OCI-LY7 (cell line): ENCODE measurements at regions not wholly inside any gene's neighbourhood (a gene's known extent, or its start where the extent isn't known, plus 50 kb on each side); places are given as distances from the start of the nearest gene placed in this dataset.

ENCODE experiments used
- BruUV-seq: library from RNA; stranded (reverse); fragments of 400-500 nt; replicated peaks from 2 replicates; lab custom pipeline; 2021; lab: Mats Ljungman, UMichigan
- CTCF ChIA-PET: fragments of 300-600 bp; sonication (Branson Sonifier 250); formaldehyde crosslinking; loops from one replicate; lab custom pipeline; 2022; ENCODE audit warnings: antibody characterized with exemption; ENCODE audit not compliant: unreplicated experiment; lab: Charles Lee
- POLR2A ChIA-PET: fragments of 300-600 bp; sonication (Branson Sonifier 250); formaldehyde crosslinking; loops from one replicate; lab custom pipeline; 2022; ENCODE audit warnings: antibody characterized with exemption; lab: Charles Lee
- DNase-seq: peaks from one replicate; pipeline ENCODE4 v3.0.0-alpha.2; 2015; ENCODE audit warnings: low spot score
- H2AFZ ChIP-seq: fragments of 200-600 bp; sonication (generic), shearing (Covaris generic); 2 replicates; pipeline ENCODE4 v1.6.1; 2014; ENCODE audit warnings: mild to moderate bottlenecking, antibody characterized with exemption, low read length, moderate library complexity
- H3K27ac ChIP-seq: fragments of 200-600 bp; sonication (generic); 2 replicates; pipeline ENCODE4 v1.5.1; 2014; ENCODE audit warnings: mixed run types, low read depth, mild to moderate bottlenecking, moderate library complexity, low read length, inconsistent platforms; ENCODE audit not compliant: poor library complexity, severe bottlenecking
- H3K36me3 ChIP-seq: fragments of 200-600 bp; sonication (generic); 2 replicates; pipeline ENCODE4 v1.6.1; 2014; ENCODE audit warnings: mild to moderate bottlenecking, antibody characterized with exemption, low read length, moderate library complexity, mixed read lengths; ENCODE audit not compliant: insufficient read depth
- H3K4me1 ChIP-seq: fragments of 200-600 bp; sonication (generic); 2 replicates; pipeline ENCODE4 v1.5.1; 2014; ENCODE audit warnings: mild to moderate bottlenecking, low read length; ENCODE audit not compliant: insufficient read depth, poor library complexity, severe bottlenecking
- H3K4me2 ChIP-seq: fragments of 200-600 bp; sonication (generic); 2 replicates; pipeline ENCODE4 v1.6.1; 2014; ENCODE audit warnings: mild to moderate bottlenecking, low read length
- H3K4me3 ChIP-seq: fragments of 200-600 bp; sonication (generic); 2 replicates; pipeline ENCODE4 v1.5.1; 2014; ENCODE audit warnings: mild to moderate bottlenecking, low read depth, low read length; ENCODE audit not compliant: poor library complexity, severe bottlenecking
- H3K79me2 ChIP-seq: fragments of 200-600 bp; sonication (generic); 2 replicates; pipeline ENCODE4 v1.6.1; 2016; ENCODE audit warnings: low read depth, mild to moderate bottlenecking, low read length, moderate library complexity, mixed read lengths; ENCODE audit not compliant: insufficient read depth
- H3K9me2 ChIP-seq: fragments of 200-600 bp; sonication (generic); 2 replicates; pipeline ENCODE4 v1.6.1; 2016; ENCODE audit warnings: mild to moderate bottlenecking, low read length, mixed read lengths; ENCODE audit not compliant: insufficient read depth
- H3K9me3 ChIP-seq: fragments of 200-600 bp; sonication (generic); 2 replicates; pipeline ENCODE4 v1.6.1; 2014; ENCODE audit warnings: mild to moderate bottlenecking, mixed run types, low read length, mixed read lengths
- H4K20me1 ChIP-seq: fragments of 200-600 bp; sonication (generic); 2 replicates; pipeline ENCODE4 v1.6.1; 2014; ENCODE audit warnings: mild to moderate bottlenecking, antibody characterized with exemption, low read length, moderate library complexity, mixed read lengths; ENCODE audit not compliant: insufficient read depth
- EZH2phosphoT487 ChIP-seq: fragments of 200-600 bp; sonication (generic); IDR thresholded peaks from 2 replicates; pipeline ENCODE4 v1.6.1; 2018; ENCODE audit warnings: low read depth, borderline replicate concordance, mild to moderate bottlenecking, mixed run types, antibody characterized with exemption, low read length, moderate library complexity, mixed read lengths
- intact Hi-C: fragments of 100-400 bp; cut with micrococcal nuclease; formaldehyde crosslinking; loops from one replicate; pipeline ENCODE4 v1.10.0; 2022; ENCODE audit not compliant: unreplicated experiment
- TF ChIP-seq, protein P1 (sequence below): fragments of 200-600 bp; sonication (generic); conservative IDR thresholded peaks from 2 replicates; pipeline ENCODE4 v1.5.1; 2014; ENCODE audit warnings: mild to moderate bottlenecking, antibody characterized with exemption, low read length, moderate library complexity, mixed read lengths

DNA sequence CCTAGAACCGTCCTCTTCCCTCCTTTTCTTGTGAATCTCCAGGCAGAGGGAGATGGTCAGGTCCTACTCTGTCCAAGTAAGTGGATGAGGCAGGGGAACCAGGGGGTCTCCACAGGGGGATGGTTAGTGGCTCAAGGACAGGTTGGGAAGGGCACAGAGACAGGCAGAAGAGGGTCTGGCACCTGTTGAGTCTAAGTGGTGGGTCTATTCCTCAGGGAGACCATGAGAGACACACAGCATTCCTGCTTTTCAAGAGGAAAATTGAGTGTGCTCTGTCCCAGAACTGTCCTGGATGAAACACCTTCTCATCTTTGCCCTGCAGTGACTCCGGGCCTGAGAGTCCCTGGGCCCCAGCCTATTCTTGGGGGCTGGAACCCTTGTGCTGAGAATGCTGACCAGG is 184.8 kb upstream of the GALNT17 start:
- POLR2A ChIA-PET = no interaction called here

DNA sequence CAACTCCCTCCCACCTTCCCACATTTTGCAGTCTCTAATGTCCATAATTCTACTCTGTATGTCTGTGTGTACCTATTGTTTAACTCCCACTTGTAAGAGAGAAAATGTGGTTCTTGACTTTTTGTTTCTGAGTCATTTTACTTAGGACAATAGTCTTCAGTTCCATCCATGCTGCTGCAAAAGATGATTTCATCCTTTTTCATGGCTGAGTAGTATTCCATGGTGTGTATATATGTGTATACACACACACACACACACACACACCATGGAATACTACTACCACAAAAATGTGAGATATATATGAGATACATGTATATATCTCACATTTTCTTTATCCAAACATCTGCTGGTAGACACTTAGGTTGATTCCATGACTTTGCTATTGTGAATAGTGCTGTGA is 182.1 kb upstream of the GALNT17 start:
- H3K4me3 ChIP-seq = no peak overlapping the region
- no peaks in the 10 kb centered on the region for H3K79me2 ChIP-seq
- intact Hi-C loops = no loop called here
- CTCF ChIA-PET = no interaction called here
- H2AFZ ChIP-seq = no peak overlapping the region
- no peak overlapping the region for H3K4me2 ChIP-seq
- no peaks in the 10 kb centered on the region for H3K9me2 ChIP-seq
- no peak for TF ChIP-seq EZH2phosphoT487
- TF ChIP-seq, protein P1, sequence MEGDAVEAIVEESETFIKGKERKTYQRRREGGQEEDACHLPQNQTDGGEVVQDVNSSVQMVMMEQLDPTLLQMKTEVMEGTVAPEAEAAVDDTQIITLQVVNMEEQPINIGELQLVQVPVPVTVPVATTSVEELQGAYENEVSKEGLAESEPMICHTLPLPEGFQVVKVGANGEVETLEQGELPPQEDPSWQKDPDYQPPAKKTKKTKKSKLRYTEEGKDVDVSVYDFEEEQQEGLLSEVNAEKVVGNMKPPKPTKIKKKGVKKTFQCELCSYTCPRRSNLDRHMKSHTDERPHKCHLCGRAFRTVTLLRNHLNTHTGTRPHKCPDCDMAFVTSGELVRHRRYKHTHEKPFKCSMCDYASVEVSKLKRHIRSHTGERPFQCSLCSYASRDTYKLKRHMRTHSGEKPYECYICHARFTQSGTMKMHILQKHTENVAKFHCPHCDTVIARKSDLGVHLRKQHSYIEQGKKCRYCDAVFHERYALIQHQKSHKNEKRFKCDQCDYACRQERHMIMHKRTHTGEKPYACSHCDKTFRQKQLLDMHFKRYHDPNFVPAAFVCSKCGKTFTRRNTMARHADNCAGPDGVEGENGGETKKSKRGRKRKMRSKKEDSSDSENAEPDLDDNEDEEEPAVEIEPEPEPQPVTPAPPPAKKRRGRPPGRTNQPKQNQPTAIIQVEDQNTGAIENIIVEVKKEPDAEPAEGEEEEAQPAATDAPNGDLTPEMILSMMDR = no peak
- DNase-seq = no peak
- no peaks in the 10 kb centered on the region for H3K9me3 ChIP-seq
- no peaks in the 10 kb centered on the region for H3K4me1 ChIP-seq
- BruUV-seq = no TSS peak
- H3K36me3 ChIP-seq = no peaks in the 10 kb centered on the region
- POLR2A ChIA-PET = no interaction called here
- H3K27ac ChIP-seq = no peak overlapping the region
- H4K20me1 ChIP-seq = no peaks in the 10 kb centered on the region

More for the DNA sequence above, 184.8 kb upstream of the GALNT17 start:
- Histone ChIP-seq H3K4me2 (no peak overlapping the region), H2AFZ (no peak overlapping the region), H3K9me3 (no peaks in the 10 kb centered on the region), H3K9me2 (no peaks in the 10 kb centered on the region), H4K20me1 (no peaks in the 10 kb centered on the region), H3K36me3 (no peaks in the 10 kb centered on the region), H3K27ac (no peak overlapping the region), H3K4me1 (no peaks in the 10 kb centered on the region), H3K4me3 (no peak overlapping the region), H3K79me2 (no peaks in the 10 kb centered on the region)
- CTCF ChIA-PET = no interaction called here
- no peak for DNase-seq
- intact Hi-C loops = no loop called here
- TF ChIP-seq, protein P1 = no peak
- TF ChIP-seq EZH2phosphoT487 = no peak
- no TSS peak for BruUV-seq

DNA sequence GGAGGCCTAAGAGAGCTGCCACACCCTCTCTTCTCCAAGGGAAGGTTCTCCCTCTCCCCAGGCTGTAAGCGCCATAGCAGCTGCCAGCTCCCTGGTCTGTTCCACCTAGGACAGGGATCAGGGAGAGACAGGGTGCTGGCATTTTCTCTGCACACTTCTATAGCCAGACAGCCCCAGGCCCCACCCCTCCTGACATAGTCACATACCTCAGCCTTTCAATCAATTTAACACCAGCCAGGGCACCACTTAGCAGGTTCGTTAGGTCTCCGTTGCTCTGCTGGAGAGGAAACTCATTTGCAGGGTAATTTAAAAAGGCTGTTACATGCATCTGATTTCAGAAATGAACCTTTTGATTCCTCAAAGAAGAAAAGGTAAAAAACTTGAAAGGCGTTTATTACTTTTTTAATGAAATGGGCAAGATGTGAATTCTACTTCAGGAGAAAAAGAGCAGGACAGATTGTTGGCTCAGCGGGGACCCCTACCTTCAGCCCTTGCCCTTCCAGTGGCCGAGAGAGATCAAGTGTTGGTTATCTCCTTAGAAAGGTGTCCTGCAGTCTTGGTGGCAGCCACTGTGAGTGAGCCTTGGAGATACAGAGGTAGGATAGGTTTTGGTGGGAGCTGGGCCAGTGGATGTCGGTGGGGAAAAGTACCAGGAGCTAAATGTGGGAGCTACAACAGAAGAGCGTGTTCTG is 180.5 kb upstream of the GALNT17 start:
- Histone ChIP-seq H3K4me3 (no peak overlapping the region), H3K27ac (no peak overlapping the region), H3K79me2 (no peaks in the 10 kb centered on the region), H3K9me2 (no peaks in the 10 kb centered on the region), H3K9me3 (no peaks in the 10 kb centered on the region), H2AFZ (no peak overlapping the region), H4K20me1 (no peaks in the 10 kb centered on the region), H3K4me1 (no peaks in the 10 kb centered on the region), H3K4me2 (no peak overlapping the region), H3K36me3 (no peaks in the 10 kb centered on the region)
- TF ChIP-seq EZH2phosphoT487 = no peak
- TF ChIP-seq, protein P1 = no peak
- DNase-seq = no peak
- ChIA-PET POLR2A (no interaction called here), CTCF (no interaction called here)
- BruUV-seq = no TSS peak
- intact Hi-C loops = no loop called here
